K562 (cell line): ENCODE measurements at regions not wholly inside any gene's neighbourhood (a gene's known extent, or its start where the extent isn't known, plus 50 kb on each side); places are given as distances from the start of the nearest gene placed in this dataset.

ENCODE experiments used
- ATAC-seq: fragments of 200-7000 bp; cut with Tn5 transposase; 3 replicates; pipeline ENCODE4 v1.9.1; 2020; ENCODE audit warnings: moderate library complexity
- BruUV-seq: library from RNA; stranded (reverse); fragments of 400-500 nt; replicated peaks from 2 replicates; lab custom pipeline; 2021; lab: Mats Ljungman, UMichigan
- CTCF ChIA-PET: fragments of 300-600 bp; formaldehyde crosslinking; extraction: SDS; loops from one replicate; lab custom pipeline; 2021; ENCODE audit warnings: low intra/inter-chr PET ratio; lab: Yijun Ruan, JAX
- POLR2A ChIA-PET: fragments of 300-600, 350-650 bp; sonication (Branson Sonifier 250); formaldehyde crosslinking; extraction: SDS; loops from one replicate; lab custom pipeline; 2021; ENCODE audit warnings: antibody characterized with exemption, inconsistent platforms; lab: Yijun Ruan, JAX
- DNase-seq, 4 experiments: peaks; one replicate each; pipeline versions ENCODE4 v3.0.0 to v3.0.0-alpha.2; 2011 to 2018; ENCODE audit warnings: low spot score in 3 of 4, mixed read lengths in 3 of 4; ENCODE audit errors: extremely low read depth in 1 of 4
- FAIRE-seq: peaks from 2 replicates; lab custom pipeline; 2011; peaks lifted over from hg19 to GRCh38; lab: Jason Lieb, UNC
- H2AFZ ChIP-seq: 2 replicates; pipeline ENCODE4 v1.6.0; 2011; ENCODE audit warnings: low read depth, low read length, control low read depth, inconsistent platforms
- H3K27ac ChIP-seq: fragments of 200-600 bp; 3 replicates; pipeline ENCODE4 v1.8.0; 2011; ENCODE audit warnings: low read depth, mild to moderate bottlenecking, control low read depth, inconsistent platforms, low read length, moderate library complexity, mixed read lengths; ENCODE audit errors: extremely low read depth
- H3K27me3 ChIP-seq, 2 experiments: fragments of 300-600 bp in 1 of 2; 2 replicates in 1 of 2; 3 replicates in 1 of 2; pipeline versions ENCODE4 v1.6.0 to v1.8.0; 2011; ENCODE audit warnings: inconsistent platforms in 2 of 2, low read length in 2 of 2, mild to moderate bottlenecking in 1 of 2, mixed read lengths in 1 of 2, moderate library complexity in 1 of 2; ENCODE audit not compliant: control insufficient read depth in 2 of 2, insufficient read depth in 2 of 2
- H3K36me3 ChIP-seq: fragments of 300-600 bp; 3 replicates; pipeline ENCODE4 v1.8.0; 2011; ENCODE audit warnings: mild to moderate bottlenecking, low read length, inconsistent platforms; ENCODE audit not compliant: control insufficient read depth, insufficient read depth
- H3K4me1 ChIP-seq, 2 experiments: fragments of 200-600 bp in 1 of 2; replicated peaks in 1 of 2; 2 replicates in 1 of 2; 3 replicates in 1 of 2; pipeline versions ENCODE4 v1.5.1 to v1.8.0; 2011; ENCODE audit warnings: inconsistent platforms in 2 of 2, low read length in 2 of 2, mild to moderate bottlenecking in 1 of 2, mixed read lengths in 1 of 2, moderate library complexity in 1 of 2; ENCODE audit not compliant: control insufficient read depth in 2 of 2, insufficient read depth in 2 of 2
- H3K4me2 ChIP-seq: 2 replicates; pipeline ENCODE4 v1.6.1; 2011; ENCODE audit warnings: low read length, control low read depth, inconsistent platforms, mixed read lengths; ENCODE audit not compliant: insufficient read depth
- H3K4me3 ChIP-seq: fragments of 200-600 bp; sonication (generic), shearing (Covaris generic); 2 replicates; pipeline ENCODE4 v1.5.1; 2016; ENCODE audit warnings: control low read depth, inconsistent platforms
- H3K79me2 ChIP-seq: fragments of 200-600 bp; 3 replicates; pipeline ENCODE4 v1.8.0; 2011; ENCODE audit warnings: low read length, inconsistent platforms; ENCODE audit not compliant: control insufficient read depth, insufficient read depth
- H3K9ac ChIP-seq, 2 experiments: 2 replicates each; pipeline versions ENCODE4 v1.6.0 to v1.6.1; 2011; ENCODE audit warnings: low read depth in 2 of 2, low read length in 2 of 2, control low read depth in 1 of 2, inconsistent platforms in 1 of 2, mild to moderate bottlenecking in 1 of 2, mixed read lengths in 1 of 2; ENCODE audit not compliant: insufficient read depth in 1 of 2
- H3K9me1 ChIP-seq: one replicate; pipeline ENCODE4 v1.6.0; 2011; ENCODE audit warnings: inconsistent platforms, mild to moderate bottlenecking, low read length, moderate library complexity; ENCODE audit not compliant: control insufficient read depth, insufficient read depth
- H3K9me3 ChIP-seq: replicated peaks from 2 replicates; pipeline ENCODE4 v1.5.1; 2011; ENCODE audit warnings: low read depth, low read length, inconsistent platforms; ENCODE audit not compliant: control insufficient read depth, insufficient read depth
- H4K20me1 ChIP-seq: replicated peaks from 2 replicates; pipeline ENCODE4 v1.6.1; 2011; ENCODE audit warnings: low read length, inconsistent platforms, mixed read lengths; ENCODE audit not compliant: control insufficient read depth, insufficient read depth
- ARHGAP35 ChIP-seq: fragments of 450-650 bp; IDR thresholded peaks from 2 replicates; pipeline ENCODE4 v1.6.1; 2018; ENCODE audit not compliant: partially characterized antibody
- ATF2 ChIP-seq: sonication (generic); formaldehyde crosslinking; IDR thresholded peaks from 2 replicates; pipeline ENCODE4 v1.8.1; 2022; ENCODE audit warnings: missing genetic modification reagents
- BCOR ChIP-seq: fragments of 450-650 bp; IDR thresholded peaks from 2 replicates; pipeline ENCODE4 v1.6.1; 2016
- E2F3 ChIP-seq: fragments of 250-450 bp; sonication (Bioruptor Pico); IDR thresholded peaks from 2 replicates; pipeline ENCODE4 v1.4.0; 2020; ENCODE audit warnings: mild to moderate bottlenecking
- FOXK1 ChIP-seq: sonication (generic); formaldehyde crosslinking; IDR thresholded peaks from 2 replicates; pipeline ENCODE4 v1.8.0; 2022; ENCODE audit warnings: missing genetic modification reagents, mild to moderate bottlenecking, borderline replicate concordance
- JUNB ChIP-seq: fragments of 450-650 bp; formaldehyde crosslinking; conservative IDR thresholded peaks from 2 replicates; pipeline ENCODE4 v1.4.0; 2020; ENCODE audit warnings: mild to moderate bottlenecking
- MEF2A ChIP-seq: IDR thresholded peaks from 2 replicates; pipeline ENCODE4 v1.6.1; 2011; ENCODE audit warnings: low read depth, mild to moderate bottlenecking, low read length, moderate library complexity; ENCODE audit not compliant: control insufficient read depth
- OTX1 ChIP-seq: fragments of 450-650 bp; formaldehyde crosslinking; IDR thresholded peaks from 2 replicates; pipeline ENCODE4 v1.4.0; 2022; ENCODE audit warnings: mild to moderate bottlenecking
- PKNOX1 ChIP-seq: fragments of 450-650 bp; IDR thresholded peaks from 2 replicates; pipeline ENCODE4 v1.6.1; 2016
- RUNX1 ChIP-seq: sonication (generic); IDR thresholded peaks from 2 replicates; pipeline ENCODE4 v1.6.1; 2016; ENCODE audit warnings: antibody characterized with exemption, low read depth
- ZNF121 ChIP-seq: sonication (generic); formaldehyde crosslinking; conservative IDR thresholded peaks from 2 replicates; pipeline ENCODE4 v1.8.0; 2022; ENCODE audit warnings: missing genetic modification reagents
- ZNF217 ChIP-seq: sonication (generic); formaldehyde crosslinking; IDR thresholded peaks from 2 replicates; pipeline ENCODE4 v1.8.0; 2022; ENCODE audit warnings: mild to moderate bottlenecking, missing genetic modification reagents
- ZNF707 ChIP-seq: fragments of 250-450 bp; sonication (Bioruptor Pico); conservative IDR thresholded peaks from 2 replicates; pipeline ENCODE4 v1.8.0; 2022; ENCODE audit warnings: inconsistent platforms, mild to moderate bottlenecking, moderate library complexity
- WGBS: fragments of 100-300 bp; shearing (Covaris generic); methylation state at CpG from one replicate; pipeline ENCODE4 v1.1.6; 2016; ENCODE audit warnings: low coverage, mixed read lengths; ENCODE audit not compliant: insufficient coverage; ENCODE audit errors: missing lambda C conversion rate; 5-methylcytosine and 5-hydroxymethylcytosine counted together
- in situ Hi-C: fragments of 300-500 bp; cut with MboI; formaldehyde crosslinking; loops from 4 replicates; pipeline ENCODE4 v1.15.0; 2018; ENCODE audit warnings: inconsistent platforms, mixed read lengths
- intact Hi-C: fragments of 100-400 bp; cut with micrococcal nuclease; formaldehyde crosslinking; loops from 2 replicates; pipeline ENCODE4 v1.14.2; 2022

GRCh38 chr14:50025776-50026175 lies 90.6 kb downstream of the VCPKMT start (continued):
- no peak for TF ChIP-seq BCOR

GRCh38 chr14:50026396-50026795 lies 90.0 kb downstream of the VCPKMT start:
- in situ Hi-C loops: no loop called here
- H3K36me3 ChIP-seq: no peaks in the 10 kb centered on the region
- WGBS: 83% methylated on average over 1 of the region's 3 CpGs
- H4K20me1 ChIP-seq: no peaks in the 10 kb centered on the region
- no peak overlapping the region for H3K27ac ChIP-seq
- no peak overlapping the region for H2AFZ ChIP-seq
- POLR2A ChIA-PET: no interaction called here
- H3K79me2 ChIP-seq: no peaks in the 10 kb centered on the region
- ATAC-seq (no peak), FAIRE-seq (no peak), DNase-seq (no peak)
- no peaks in the 10 kb centered on the region for H3K9me1 ChIP-seq
- peaks cover 3 to 6% of the 10 kb centered on the region in 2 experiments; a peak in 3 of 5 replicates for H3K4me1 ChIP-seq
- BruUV-seq: no TSS peak
- no peak overlapping the region for H3K9ac ChIP-seq
- intact Hi-C loops: no loop called here
- CTCF ChIA-PET: no interaction called here
- H3K27me3 ChIP-seq: no peaks in the 10 kb centered on the region
- no peaks in the 10 kb centered on the region for H3K9me3 ChIP-seq
- no peak overlapping the region for H3K4me3 ChIP-seq
- H3K4me2 ChIP-seq: no peak overlapping the region
- no peak for TF ChIP-seq PKNOX1
- TF ChIP-seq RUNX1: no peak
- no peak for TF ChIP-seq ARHGAP35
- TF ChIP-seq ZNF121 (CRISPR knock-in tag): no peak
- no peak for TF ChIP-seq E2F3 (CRISPR knock-in tag)
- no peak for TF ChIP-seq JUNB
- TF ChIP-seq OTX1 (CRISPR knock-in tag): no peak
- TF ChIP-seq ATF2 (CRISPR knock-in tag): no peak
- no peak for TF ChIP-seq ZNF707
- no peak for TF ChIP-seq ZNF217 (CRISPR knock-in tag)
- TF ChIP-seq FOXK1 (CRISPR knock-in tag): no peak
- TF ChIP-seq MEF2A: no peak
